Prostate gland (tissue), 2 donors: ENCODE measurements at regions not wholly inside any gene's neighbourhood (a gene's known extent, or its start where the extent isn't known, plus 50 kb on each side); places are given as distances from the start of the nearest gene placed in this dataset.

ENCODE experiments used
- CTCF ChIP-seq, 4 experiments: fragments of 200-600 bp in 2 of 4; fragments of 450-650 bp in 2 of 4; sonication (generic) in 2 of 4; IDR thresholded peaks; 1 replicate in 3 of 4; 2 replicates in 1 of 4; pipeline ENCODE4 v1.5.1; 2016 to 2019; ENCODE audit warnings: antibody characterized with exemption in 4 of 4, mild to moderate bottlenecking in 2 of 4, moderate library complexity in 2 of 4
- POLR2A ChIP-seq: fragments of 450-650 bp; IDR thresholded peaks from one replicate; pipeline ENCODE4 v1.6.1; 2016; ENCODE audit warnings: antibody characterized with exemption, mild to moderate bottlenecking

GRCh38 chrX:39816871-39817731, 280.7 kb downstream of the BCOR start:
- TF ChIP-seq POLR2A (no peak), CTCF (IDR thresholded peaks at IDR 0.05) (no peak)
